ENCODE measurements at regions not wholly inside any gene's neighbourhood (a gene's known extent, or its start where the extent isn't known, plus 50 kb on each side); places are given as distances from the start of the nearest gene placed in this dataset.

DNA sequence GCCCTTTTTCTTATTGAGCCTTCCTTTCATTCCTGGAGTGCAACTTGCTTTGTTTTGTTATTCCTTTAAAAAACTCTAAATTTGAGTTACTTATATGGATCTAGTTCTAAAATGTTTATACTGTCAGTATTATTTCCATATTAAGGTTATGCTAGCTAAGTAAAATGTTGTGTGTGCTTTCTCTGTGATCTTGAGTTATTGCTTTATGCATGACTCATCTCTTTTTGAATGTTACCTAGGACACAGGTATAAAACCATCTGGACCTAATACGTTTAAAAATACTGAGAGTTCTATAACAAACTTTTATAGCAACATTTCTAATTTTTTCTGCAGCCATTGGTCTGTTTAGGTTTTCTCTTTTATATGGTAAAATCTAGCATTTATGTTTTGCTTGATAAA lies 132.8 kb upstream of the LGR5 start:
- Histone ChIP-seq H2AFZ (ENCODE audit: low read length) (no peak overlapping the region), H3K4me3 (ENCODE audit: low read length) (no peak overlapping the region), H3K9me2 (replicated peaks; ENCODE audit: low read length) (no peaks in the 10 kb centered on the region), H4K20me1 (ENCODE audit: low read length) (no peaks in the 10 kb centered on the region), H3K27me3 (ENCODE audit: low read length) (no peaks in the 10 kb centered on the region), H3K4me2 (ENCODE audit: low read length) (no peak overlapping the region), H3F3A (ENCODE audit: low read length, unreplicated experiment) (no peaks in the 10 kb centered on the region), H3K79me2 (ENCODE audit: low read length) (no peaks in the 10 kb centered on the region), H3K4me1 (ENCODE audit: insufficient read depth, low read length) (peaks cover 8% of the 10 kb centered on the region; the same call in 1 of the 2 replicates), H3K36me3 (ENCODE audit: low read depth, low read length) (no peaks in the 10 kb centered on the region), H3K9me3 (ENCODE audit: low read length) (no peaks in the 10 kb centered on the region), H3K9ac (ENCODE audit: low read length) (no peak overlapping the region), H3K27ac (ENCODE audit: low read length) (no peak overlapping the region)
- intact Hi-C loops (cut with micrococcal nuclease), result no loop called here
- TF ChIP-seq EZH2phosphoT487 (IDR thresholded peaks at IDR 0.05; ENCODE audit: borderline replicate concordance, low read length) (no peak), EZH2 (IDR thresholded peaks at IDR 0.05; ENCODE audit: low read length, unreplicated experiment) (no peak)
- TF ChIP-seq, protein P1, sequence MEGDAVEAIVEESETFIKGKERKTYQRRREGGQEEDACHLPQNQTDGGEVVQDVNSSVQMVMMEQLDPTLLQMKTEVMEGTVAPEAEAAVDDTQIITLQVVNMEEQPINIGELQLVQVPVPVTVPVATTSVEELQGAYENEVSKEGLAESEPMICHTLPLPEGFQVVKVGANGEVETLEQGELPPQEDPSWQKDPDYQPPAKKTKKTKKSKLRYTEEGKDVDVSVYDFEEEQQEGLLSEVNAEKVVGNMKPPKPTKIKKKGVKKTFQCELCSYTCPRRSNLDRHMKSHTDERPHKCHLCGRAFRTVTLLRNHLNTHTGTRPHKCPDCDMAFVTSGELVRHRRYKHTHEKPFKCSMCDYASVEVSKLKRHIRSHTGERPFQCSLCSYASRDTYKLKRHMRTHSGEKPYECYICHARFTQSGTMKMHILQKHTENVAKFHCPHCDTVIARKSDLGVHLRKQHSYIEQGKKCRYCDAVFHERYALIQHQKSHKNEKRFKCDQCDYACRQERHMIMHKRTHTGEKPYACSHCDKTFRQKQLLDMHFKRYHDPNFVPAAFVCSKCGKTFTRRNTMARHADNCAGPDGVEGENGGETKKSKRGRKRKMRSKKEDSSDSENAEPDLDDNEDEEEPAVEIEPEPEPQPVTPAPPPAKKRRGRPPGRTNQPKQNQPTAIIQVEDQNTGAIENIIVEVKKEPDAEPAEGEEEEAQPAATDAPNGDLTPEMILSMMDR (conservative IDR thresholded peaks at IDR 0.05; ENCODE audit: low read depth, low read length), result no peak
- peak; percentile 7 for DNase-seq
- ATAC-seq, result no peak
- POLR2A ChIA-PET (ENCODE audit: unreplicated experiment), result no interaction called here
- no TSS peak for BruUV-seq (replicated peaks)
- CTCF ChIA-PET, result no interaction called here

DNA sequence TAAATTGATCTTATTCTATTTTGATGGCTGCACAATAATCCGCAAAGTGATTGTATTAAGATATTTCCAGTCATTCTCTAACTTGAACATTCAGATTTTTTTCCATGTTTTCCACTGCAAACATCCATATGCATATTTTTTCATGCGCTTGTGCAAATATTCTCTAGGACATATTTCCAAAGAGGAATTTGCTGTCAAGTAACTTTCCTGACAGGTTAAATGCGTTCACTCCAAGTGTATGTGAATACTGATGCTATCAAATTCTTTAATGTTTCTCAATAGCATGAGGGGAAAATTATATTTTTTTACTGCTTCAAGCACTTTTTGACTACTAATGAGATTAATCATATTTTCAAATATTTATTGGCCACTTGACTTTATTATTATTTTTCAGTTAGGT lies 135.3 kb upstream of the LGR5 start:
- no peak for ATAC-seq
- Histone ChIP-seq H3K27ac (ENCODE audit: low read length) (no peak overlapping the region), H3K27me3 (ENCODE audit: low read length) (no peaks in the 10 kb centered on the region), H3K4me3 (ENCODE audit: low read length) (no peak overlapping the region), H2AFZ (ENCODE audit: low read length) (no peak overlapping the region), H4K20me1 (ENCODE audit: low read length) (no peaks in the 10 kb centered on the region), H3K4me1 (ENCODE audit: insufficient read depth, low read length) (peaks cover 8% of the 10 kb centered on the region; the same call in 1 of the 2 replicates), H3K4me2 (ENCODE audit: low read length) (no peak overlapping the region), H3K9me3 (ENCODE audit: low read length) (no peaks in the 10 kb centered on the region), H3K36me3 (ENCODE audit: low read depth, low read length) (no peaks in the 10 kb centered on the region), H3K9ac (ENCODE audit: low read length) (no peak overlapping the region), H3F3A (ENCODE audit: low read length, unreplicated experiment) (no peaks in the 10 kb centered on the region), H3K9me2 (replicated peaks; ENCODE audit: low read length) (no peaks in the 10 kb centered on the region), H3K79me2 (ENCODE audit: low read length) (no peaks in the 10 kb centered on the region)
- ChIA-PET CTCF (no interaction called here), POLR2A (ENCODE audit: unreplicated experiment) (no interaction called here)
- DNase-seq, result no peak
- TF ChIP-seq, protein P1 (conservative IDR thresholded peaks at IDR 0.05; ENCODE audit: low read depth, low read length), result no peak
- TF ChIP-seq EZH2 (IDR thresholded peaks at IDR 0.05; ENCODE audit: low read length, unreplicated experiment) (no peak), EZH2phosphoT487 (IDR thresholded peaks at IDR 0.05; ENCODE audit: borderline replicate concordance, low read length) (no peak)
- intact Hi-C loops (cut with micrococcal nuclease), result no loop called here
- BruUV-seq (replicated peaks), result no TSS peak

DNA sequence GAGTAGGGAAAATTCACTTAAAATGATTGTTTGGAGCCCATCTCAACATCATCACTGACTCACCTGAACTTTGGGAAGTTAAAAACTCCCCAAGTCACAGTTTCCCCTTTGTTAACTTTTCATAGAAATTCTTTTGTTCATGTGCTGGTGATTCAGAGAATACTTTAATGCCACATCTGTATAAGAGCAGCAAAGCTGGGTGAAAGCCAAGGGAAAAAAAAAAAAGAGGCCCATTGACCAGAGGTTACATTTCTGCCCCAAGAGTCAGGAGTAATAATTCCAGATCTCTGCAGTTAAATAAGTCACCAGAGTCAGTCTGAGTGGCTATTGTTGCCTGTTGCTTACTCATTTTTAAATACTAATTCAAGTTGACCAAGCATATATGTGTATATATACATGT lies 136.4 kb upstream of the LGR5 start:
- ATAC-seq (peak; percentile 65), DNase-seq (peak; percentile 77)
- BruUV-seq (replicated peaks), result no TSS peak
- Histone ChIP-seq H2AFZ (ENCODE audit: low read length) (no peak overlapping the region), H3K4me2 (ENCODE audit: low read length) (no peak overlapping the region), H3F3A (ENCODE audit: low read length, unreplicated experiment) (no peaks in the 10 kb centered on the region), H4K20me1 (ENCODE audit: low read length) (no peaks in the 10 kb centered on the region), H3K9me3 (ENCODE audit: low read length) (no peaks in the 10 kb centered on the region), H3K27me3 (ENCODE audit: low read length) (no peaks in the 10 kb centered on the region), H3K9me2 (replicated peaks; ENCODE audit: low read length) (no peaks in the 10 kb centered on the region), H3K4me3 (ENCODE audit: low read length) (no peak overlapping the region), H3K36me3 (ENCODE audit: low read depth, low read length) (no peaks in the 10 kb centered on the region), H3K4me1 (ENCODE audit: insufficient read depth, low read length) (peaks cover 8% of the 10 kb centered on the region; the same call in 1 of the 2 replicates), H3K9ac (ENCODE audit: low read length) (no peak overlapping the region), H3K27ac (ENCODE audit: low read length) (peak overlapping the region; percentile 12; the same call in 1 of the 2 replicates), H3K79me2 (ENCODE audit: low read length) (no peaks in the 10 kb centered on the region)
- TF ChIP-seq, protein P1 (conservative IDR thresholded peaks at IDR 0.05; ENCODE audit: low read depth, low read length), result no peak
- TF ChIP-seq EZH2 (IDR thresholded peaks at IDR 0.05; ENCODE audit: low read length, unreplicated experiment) (no peak), EZH2phosphoT487 (IDR thresholded peaks at IDR 0.05; ENCODE audit: borderline replicate concordance, low read length) (no peak)
- ChIA-PET POLR2A (ENCODE audit: unreplicated experiment) (no interaction called here), CTCF (no interaction called here)
- intact Hi-C loops (cut with micrococcal nuclease), result no loop called here

Measured in PC-3 (cell line).